ENCODE measurements at regions not wholly inside any gene's neighbourhood (a gene's known extent, or its start where the extent isn't known, plus 50 kb on each side); places are given as distances from the start of the nearest gene placed in this dataset.
A peak's percentile ranks its signal among the peaks of the same experiment; 100 is the strongest.

DNA sequence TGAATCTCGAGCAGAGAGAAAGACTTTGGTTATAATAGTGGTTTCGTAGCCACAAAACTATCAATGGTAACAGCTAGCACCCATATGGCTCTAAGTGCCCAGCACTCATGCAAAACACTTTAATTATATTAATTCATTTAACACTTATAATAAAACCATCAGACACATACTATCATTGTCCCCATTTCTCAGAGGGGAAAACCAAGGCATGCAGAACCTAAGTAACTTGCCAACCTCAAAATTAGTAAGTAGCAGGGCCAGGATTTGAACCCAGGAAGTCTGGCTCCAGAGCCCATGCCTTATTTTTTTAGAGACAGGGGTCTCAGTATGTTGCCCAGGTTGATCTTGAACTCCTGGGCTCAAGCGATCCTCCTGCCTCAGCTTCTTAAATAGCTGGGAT is 145.6 kb upstream of the HS3ST2 start:
- TF ChIP-seq, protein P1, sequence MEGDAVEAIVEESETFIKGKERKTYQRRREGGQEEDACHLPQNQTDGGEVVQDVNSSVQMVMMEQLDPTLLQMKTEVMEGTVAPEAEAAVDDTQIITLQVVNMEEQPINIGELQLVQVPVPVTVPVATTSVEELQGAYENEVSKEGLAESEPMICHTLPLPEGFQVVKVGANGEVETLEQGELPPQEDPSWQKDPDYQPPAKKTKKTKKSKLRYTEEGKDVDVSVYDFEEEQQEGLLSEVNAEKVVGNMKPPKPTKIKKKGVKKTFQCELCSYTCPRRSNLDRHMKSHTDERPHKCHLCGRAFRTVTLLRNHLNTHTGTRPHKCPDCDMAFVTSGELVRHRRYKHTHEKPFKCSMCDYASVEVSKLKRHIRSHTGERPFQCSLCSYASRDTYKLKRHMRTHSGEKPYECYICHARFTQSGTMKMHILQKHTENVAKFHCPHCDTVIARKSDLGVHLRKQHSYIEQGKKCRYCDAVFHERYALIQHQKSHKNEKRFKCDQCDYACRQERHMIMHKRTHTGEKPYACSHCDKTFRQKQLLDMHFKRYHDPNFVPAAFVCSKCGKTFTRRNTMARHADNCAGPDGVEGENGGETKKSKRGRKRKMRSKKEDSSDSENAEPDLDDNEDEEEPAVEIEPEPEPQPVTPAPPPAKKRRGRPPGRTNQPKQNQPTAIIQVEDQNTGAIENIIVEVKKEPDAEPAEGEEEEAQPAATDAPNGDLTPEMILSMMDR (IDR thresholded peaks at IDR 0.05; ENCODE audit: low read depth, low read length), result no peak
- no peak overlapping the region for H3K4me3 ChIP-seq
- H3K4me1 ChIP-seq (ENCODE audit: low read depth), result no peaks in the 10 kb centered on the region
- no peaks in the 10 kb centered on the region for H3K9me3 ChIP-seq (ENCODE audit: low read depth)
- H3K27ac ChIP-seq, result no peak overlapping the region
- H3K36me3 ChIP-seq, result no peaks in the 10 kb centered on the region
- peaks cover 3% of the 10 kb centered on the region for H3K27me3 ChIP-seq
- no peak for DNase-seq (ENCODE audit: low read depth in 1 of 2, low spot score in 1 of 2)

DNA sequence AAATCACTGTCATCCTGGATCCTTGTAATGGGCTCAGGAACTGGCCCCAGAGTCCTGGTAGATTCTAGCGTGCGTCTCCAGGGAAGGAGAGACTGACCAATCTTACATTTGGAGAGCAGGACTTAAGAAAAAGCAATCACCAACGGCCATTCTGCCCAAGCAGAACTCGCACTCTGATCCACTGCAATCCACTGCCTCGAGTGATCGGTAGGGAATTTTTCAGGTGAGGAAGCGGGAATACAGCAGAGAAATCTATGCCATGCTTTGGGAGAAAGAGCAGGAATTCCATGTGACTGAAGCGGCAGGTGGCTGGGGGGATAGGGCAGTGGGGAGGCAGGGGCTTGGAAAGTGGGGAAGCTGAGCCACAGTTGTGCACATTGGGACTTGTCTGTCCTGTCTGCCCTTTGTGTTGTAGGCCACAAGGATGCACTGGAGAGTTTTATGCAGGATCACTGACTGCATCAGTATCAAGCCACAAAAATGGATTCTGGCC is 143.9 kb upstream of the HS3ST2 start:
- no peaks in the 10 kb centered on the region for H3K9me3 ChIP-seq (ENCODE audit: low read depth)
- DNase-seq (ENCODE audit: low read depth in 1 of 2, low spot score in 1 of 2), result peak in 1 of 2 donors; percentile 15
- H3K27ac ChIP-seq, result no peak overlapping the region
- H3K27me3 ChIP-seq, result peaks cover 7% of the 10 kb centered on the region
- H3K4me1 ChIP-seq (ENCODE audit: low read depth), result no peaks in the 10 kb centered on the region
- H3K36me3 ChIP-seq, result no peaks in the 10 kb centered on the region
- H3K4me3 ChIP-seq, result no peak overlapping the region
- TF ChIP-seq, protein P1 (IDR thresholded peaks at IDR 0.05; ENCODE audit: low read depth, low read length), result no peak

DNA sequence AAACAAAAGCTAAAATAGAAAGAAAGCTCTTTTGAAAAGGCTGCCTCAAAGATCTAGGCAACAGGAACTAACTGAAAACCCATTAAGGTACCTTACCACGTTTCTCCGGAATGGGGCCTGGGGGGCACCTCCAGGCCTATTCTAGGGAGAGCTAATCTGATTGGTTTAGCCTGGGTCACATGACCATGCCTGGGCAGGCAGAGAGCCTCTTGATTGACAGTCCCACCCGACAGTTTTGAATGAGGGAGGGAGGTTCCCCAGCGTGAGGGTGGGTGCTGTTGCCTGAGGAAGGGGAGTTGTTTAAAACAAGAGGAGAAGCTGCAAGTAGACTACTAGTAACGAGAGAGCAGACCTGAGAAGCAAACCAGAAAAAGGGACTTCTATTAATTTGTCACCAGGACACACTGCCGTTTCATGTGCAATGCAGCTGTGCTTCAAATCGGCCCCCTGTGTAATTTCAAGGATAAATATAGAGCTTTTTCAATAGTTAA is 143.4 kb upstream of the HS3ST2 start:
- Histone ChIP-seq H3K36me3 (no peaks in the 10 kb centered on the region), H3K9me3 (ENCODE audit: low read depth) (no peaks in the 10 kb centered on the region), H3K27ac (no peak overlapping the region), H3K27me3 (peaks cover 9% of the 10 kb centered on the region), H3K4me3 (no peak overlapping the region), H3K4me1 (ENCODE audit: low read depth) (no peaks in the 10 kb centered on the region)
- DNase-seq (ENCODE audit: low read depth in 1 of 2, low spot score in 1 of 2), result peak in 1 of 2 donors; percentile 55
- TF ChIP-seq, protein P1 (IDR thresholded peaks at IDR 0.05; ENCODE audit: low read depth, low read length), result no peak

DNA sequence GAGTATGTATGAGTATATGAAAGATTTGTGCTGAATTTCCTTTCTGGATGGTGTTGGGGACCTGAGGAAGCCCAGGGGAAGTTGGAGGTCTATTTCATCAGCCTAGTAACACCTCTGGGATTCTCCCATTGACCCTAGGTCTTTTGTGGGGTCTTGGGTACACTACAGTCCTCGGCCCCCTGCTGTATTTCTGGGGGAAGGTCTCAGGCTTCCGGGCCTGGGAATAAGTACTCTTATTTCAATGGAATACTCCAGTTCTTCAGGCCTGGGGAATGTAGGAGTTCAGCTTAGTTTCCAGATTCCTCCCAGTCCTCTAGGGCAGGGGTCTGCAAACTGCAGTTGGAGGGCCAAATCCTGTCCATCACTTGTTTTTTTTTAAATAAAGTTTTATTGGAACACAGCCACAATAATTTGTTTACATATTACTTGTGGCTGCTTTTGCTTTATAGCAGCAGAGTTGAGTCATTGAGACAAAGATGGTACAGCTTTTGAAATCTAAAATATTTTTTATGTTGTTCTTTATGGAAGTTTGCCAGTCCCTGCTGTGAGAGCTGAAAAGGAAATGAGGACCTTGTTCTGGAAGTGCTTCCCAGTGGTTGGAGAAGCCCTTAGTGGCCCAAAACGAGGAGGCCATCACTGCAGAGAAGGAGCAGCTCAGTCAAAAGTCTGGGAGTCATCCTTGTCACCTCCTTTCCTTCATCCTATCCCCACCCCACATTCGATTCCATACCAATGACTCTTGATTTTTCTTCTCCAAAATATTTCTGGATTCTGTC is 142.5 kb upstream of the HS3ST2 start:
- TF ChIP-seq, protein P1 (IDR thresholded peaks at IDR 0.05; ENCODE audit: low read depth, low read length), result no peak
- Histone ChIP-seq H3K4me3 (no peak overlapping the region), H3K27me3 (peaks cover 9% of the 10 kb centered on the region), H3K27ac (no peak overlapping the region), H3K4me1 (ENCODE audit: low read depth) (no peaks in the 10 kb centered on the region), H3K9me3 (ENCODE audit: low read depth) (no peaks in the 10 kb centered on the region), H3K36me3 (no peaks in the 10 kb centered on the region)
- DNase-seq (ENCODE audit: low read depth in 1 of 2, low spot score in 1 of 2), result peak in 1 of 2 donors; percentile 16

DNA sequence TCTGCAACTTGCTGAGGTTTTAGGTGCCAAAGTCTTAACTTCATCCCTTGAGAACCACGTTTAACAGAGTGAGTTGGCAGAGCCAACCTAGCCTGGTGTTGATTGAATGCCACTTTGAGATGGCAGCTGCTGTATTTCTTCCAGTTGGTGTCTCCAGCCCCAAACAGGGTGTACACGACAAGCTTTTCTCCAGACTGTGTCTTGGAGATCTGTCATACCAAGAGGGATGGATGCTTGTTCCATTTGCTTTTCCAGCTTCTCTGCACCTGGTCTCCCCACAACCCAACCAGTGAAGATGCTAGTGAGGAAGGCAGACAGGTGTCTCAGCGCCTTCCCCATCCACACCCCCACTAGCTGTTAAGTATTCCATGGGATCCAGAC is 141.1 kb upstream of the HS3ST2 start:
- TF ChIP-seq, protein P1 (IDR thresholded peaks at IDR 0.05; ENCODE audit: low read depth, low read length), result no peak
- Histone ChIP-seq H3K36me3 (no peaks in the 10 kb centered on the region), H3K4me3 (no peak overlapping the region), H3K27me3 (peaks cover 9% of the 10 kb centered on the region), H3K27ac (no peak overlapping the region), H3K4me1 (ENCODE audit: low read depth) (no peaks in the 10 kb centered on the region), H3K9me3 (ENCODE audit: low read depth) (no peaks in the 10 kb centered on the region)
- no peak for DNase-seq (ENCODE audit: low read depth in 1 of 2, low spot score in 1 of 2)

All from cardiac muscle cell (in vitro differentiated cells and primary cell).